HG03575 (cell line): ENCODE measurements at regions not wholly inside any gene's neighbourhood (a gene's known extent, or its start where the extent isn't known, plus 50 kb on each side); places are given as distances from the start of the nearest gene placed in this dataset.

Experiments
- ATAC-seq: cut with Tn5 transposase; IDR thresholded peaks from one replicate; pipeline ENCODE4 v1.9.1; 2021; ENCODE audit not compliant: unreplicated experiment, insufficient number of reproducible peaks, low FRiP score; ENCODE audit errors: extremely low read depth

DNA sequence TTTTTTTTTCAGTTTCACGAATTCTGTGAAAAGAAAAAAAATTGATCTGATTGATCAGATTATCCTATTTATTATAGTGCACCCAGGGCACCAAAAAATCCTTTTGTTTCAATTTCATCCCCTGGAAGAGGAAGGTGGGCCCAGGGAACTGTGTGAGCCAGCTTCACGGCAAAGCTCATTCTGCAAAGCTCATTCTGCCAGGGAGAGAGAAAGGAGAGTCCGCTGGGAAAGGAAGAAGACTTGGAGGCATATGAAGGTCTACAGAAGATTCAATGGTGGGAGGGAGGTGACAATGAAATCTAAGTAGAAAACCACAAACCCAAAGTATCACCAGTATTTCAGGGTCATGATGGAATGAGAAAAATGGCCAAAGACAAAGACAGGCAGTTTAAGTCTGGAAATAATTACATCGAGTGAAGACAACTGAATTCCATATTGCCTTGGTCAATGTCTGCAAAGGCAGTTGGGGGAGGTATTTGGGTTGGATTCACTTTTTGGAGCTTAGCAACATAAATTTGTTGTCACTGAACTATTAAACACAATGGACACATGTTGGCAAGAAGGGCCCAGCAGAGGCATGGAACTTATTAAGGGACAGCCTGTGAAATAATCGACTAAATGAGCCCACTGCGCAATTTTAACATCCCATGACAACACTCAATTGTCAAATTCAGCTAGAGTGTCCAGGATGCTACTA, 587.8 kb upstream of the MKI67 start:
- ATAC-seq: no peak

DNA sequence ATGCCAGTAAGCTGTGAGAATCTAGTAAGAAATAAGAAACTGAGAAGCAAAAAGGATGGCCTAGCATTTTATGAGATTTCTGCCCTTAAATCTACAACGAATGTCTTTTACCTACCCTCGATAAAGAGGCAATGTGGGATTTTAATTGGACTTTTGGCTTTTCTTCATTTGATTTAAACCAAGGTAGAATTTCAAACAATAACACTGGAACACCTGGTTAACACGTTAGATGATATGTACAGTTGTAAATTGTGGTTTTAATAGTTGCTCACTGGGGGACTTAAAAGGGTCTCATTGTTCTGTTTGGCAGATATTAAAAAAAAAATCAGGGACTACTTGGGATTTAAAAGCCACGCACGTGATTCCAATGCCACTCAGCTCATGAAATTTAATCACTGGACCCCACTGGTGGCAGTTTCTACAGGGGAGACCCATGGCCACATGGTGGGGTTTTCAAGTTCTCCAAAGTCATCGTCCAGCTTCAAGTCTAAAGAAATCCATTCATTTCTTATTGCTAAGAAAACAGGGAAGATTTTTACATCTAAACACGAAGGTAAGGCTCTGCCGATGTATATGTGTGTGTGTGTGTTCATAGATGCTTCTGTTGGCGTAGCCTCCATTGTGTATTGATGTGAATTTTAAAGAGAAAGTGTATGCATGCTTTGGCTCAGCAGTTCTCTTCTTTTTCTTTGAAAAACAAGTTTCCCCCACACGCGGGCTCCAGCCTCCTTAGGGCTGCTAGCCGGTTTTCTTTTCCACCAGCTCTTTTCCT, 588.6 kb upstream of the MKI67 start:
- no peak for ATAC-seq

DNA sequence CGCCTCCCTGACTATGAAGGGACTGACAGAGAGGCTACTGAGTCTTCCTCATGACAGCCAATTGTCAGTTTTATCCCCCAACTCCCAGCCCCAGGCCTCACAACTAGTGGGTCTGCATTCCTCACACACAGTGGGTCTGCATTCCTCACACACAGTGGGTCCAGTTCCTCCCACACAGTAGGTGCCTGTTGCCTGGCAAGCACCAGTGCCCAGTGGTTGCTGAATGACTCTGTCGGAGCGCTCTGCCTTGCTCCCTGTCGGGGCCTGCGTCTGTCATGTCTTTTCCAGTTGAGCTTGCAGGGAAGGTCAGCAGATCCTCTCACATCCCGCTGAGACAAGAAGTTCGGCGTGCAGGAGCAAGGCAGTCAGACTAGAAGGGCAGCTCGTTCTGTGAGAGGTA, 590.0 kb upstream of the MKI67 start:
- no peak for ATAC-seq

DNA sequence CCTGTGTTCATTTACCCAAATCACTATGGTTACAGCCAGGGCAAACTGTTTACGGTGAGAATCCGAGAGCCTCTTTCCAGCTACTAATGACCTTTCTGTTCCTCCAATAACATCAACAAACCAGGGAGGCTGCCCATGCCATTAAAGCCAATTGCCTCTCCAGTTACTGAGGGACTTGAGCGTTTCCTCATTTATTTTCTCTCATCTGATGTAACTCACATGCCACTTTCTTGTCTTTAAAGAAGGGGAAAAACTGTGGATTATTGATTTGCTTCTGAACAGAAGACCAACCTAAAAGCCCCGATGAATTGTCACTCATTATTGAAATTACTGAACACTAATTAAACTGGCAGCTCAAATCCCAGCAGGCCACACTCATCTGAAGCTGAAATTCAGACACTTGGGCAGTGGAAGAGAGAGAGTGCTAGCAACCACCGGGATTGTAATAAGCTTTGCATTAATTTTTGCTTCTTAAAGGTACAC, 595.8 kb upstream of the MKI67 start:
- ATAC-seq: no peak

DNA sequence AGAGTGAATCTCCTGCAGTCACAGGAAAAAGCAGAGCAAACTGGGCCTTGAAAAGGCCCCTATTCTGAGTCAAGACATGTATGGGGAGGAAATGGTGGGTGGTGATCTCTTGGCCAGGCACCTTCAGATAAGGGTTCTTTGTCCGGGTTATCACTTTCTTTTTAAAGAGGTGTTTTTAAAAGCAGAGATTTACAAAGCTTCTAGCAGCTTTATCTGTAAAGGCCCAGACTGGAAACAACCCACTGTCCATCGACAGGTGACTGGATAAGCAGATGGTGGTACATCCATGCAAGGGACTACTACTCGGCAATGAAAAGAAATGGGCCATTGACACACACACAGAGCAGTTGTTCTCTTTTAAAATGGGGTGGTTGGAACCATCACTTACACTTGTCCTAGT, 596.7 kb upstream of the MKI67 start:
- ATAC-seq: no peak

DNA sequence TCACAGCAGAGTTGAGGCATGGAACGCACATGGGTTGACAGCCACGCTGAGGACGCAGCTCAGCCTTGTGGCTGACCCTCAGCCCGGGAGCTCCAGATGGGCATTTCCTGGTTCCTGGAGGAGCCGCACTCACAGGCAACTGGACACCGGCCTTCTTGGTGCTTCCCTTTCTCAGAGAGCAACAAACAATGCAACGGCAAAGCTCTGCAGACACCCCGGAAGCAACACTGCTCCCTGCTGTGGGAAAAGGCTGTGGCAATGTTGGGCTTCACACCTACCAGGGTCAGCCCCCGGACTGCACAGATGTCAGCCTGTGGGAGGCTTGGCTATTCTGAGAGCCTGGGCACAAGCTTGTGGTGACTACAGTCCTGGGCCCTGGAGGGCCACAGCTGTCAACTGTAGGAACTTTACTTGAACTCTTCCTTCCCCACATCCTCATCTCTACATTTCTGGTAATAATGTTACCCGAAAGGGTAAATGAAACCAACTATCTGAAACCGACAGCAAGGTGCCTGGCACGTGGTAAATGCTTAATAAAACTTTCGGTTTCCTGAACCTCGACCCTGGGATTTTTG, 597.5 kb upstream of the MKI67 start:
- no peak for ATAC-seq

DNA sequence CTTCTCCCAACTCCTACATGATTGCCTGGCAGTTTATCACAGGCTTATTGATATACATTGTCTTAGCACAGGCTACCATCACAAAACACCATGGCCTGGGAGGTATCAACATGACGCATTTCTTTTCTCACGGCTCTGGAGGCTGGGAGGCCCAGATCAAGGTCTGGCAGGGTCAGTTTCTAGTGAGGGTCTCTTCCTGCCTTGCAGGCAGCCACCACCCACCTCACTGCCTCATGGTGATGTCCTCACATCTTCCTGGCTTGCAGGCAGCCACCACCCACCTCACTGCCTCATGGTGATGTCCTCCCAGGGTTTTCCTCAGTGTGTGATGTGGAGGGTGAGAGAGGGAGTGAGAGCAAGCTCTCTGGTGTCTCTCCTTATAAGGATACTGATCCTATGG, 599.3 kb upstream of the MKI67 start:
- no peak for ATAC-seq

DNA sequence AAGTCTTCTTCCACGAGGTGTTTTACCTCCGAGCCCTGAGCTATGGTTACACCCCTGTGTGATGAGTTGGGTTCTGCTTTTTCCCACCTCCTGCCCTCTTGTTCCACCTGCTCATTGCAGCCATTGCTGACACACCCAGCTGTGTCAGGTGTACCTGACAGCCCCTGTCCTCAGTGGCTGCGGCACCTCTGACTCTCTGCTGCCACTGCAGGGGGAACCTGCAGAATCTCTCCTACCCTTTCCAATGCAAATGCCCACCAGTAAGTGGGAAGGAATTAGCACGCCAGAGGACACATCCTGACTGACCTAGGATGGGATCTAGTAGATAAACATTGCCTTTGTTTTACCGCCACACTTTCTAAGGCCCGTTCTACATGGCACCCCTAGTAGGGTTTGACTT, 600.9 kb upstream of the MKI67 start:
- ATAC-seq: no peak

DNA sequence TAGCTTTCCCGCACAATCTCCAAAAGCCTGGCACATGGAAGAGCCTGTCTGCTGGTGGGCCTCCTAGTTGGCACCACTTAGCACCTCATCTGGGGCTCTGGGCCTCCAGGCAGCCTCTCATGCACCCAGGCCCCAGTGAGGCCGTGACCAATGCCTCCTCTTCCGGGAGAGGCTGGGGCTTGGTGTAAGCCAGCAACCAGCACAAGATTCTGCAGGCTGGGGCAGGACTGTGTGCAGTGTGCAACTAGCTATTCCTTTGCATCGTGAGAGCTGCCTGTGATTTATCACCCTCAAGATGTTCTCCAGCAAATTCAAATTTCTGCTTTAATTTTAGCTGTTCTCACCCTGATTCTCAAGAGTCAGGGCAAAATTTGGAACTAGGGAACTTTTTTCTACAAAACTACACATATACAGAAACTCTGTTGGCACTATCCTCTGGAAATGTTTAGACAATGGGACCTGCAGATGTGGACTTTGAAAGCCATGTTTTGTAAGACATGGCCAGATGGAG, 603.7 kb upstream of the MKI67 start:
- ATAC-seq: no peak

DNA sequence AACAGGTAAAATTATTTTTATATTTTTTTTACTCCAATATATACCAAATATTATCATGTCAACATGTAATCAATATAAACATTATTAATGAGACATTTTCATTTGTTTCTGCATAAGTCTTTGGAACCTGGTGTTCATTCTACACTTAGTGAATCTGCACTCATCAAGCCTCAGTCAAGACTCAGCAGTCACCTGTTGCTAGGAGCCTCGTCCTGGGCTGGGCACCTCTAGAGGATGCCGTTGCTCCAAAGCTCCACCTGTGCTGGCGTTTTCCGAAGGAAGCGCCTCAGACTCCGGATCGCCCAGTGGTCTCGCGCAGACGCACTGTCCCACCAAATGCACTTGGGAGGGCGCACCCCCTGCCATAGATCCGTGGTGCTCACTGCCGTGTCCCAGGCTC, 604.7 kb upstream of the MKI67 start:
- no peak for ATAC-seq

DNA sequence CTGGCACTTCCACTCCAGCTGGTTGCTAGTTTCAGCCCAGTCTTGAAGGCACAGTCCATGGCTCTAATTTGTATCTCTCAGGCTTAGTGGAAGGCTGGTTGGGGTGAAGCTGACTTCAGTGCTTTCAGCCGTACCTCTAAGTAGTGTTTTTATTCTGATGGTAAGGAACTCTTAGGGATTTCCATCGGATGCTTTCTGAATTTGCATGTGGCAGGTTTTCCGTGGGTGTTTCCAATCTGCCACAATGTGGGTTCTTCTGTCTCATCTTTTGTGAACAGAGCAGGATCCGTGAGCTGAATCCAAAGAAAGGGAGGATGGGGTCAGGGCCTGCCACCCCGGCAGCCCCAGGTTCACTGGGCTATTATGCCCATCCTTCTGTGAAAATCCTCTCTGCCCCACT, 607.9 kb upstream of the MKI67 start:
- ATAC-seq: no peak

DNA sequence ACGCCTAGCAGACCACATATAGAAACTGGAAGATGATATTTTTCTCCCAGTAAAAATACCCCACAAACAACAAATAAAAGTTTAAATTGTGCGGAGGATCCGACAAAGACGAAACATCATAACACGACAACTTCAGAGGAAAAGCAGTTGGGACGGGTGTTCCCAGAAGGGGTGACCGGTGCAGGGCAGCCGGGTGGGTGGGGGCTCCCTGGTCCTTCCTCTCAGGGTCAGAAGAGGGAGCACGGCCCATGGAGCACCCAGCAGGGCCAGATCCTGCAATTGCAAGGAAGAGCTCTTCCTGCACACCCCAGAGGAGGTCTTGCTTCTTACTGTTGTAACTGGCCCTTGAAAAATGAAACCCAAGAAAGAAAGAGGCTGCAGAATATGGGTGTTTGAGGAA, 608.5 kb upstream of the MKI67 start:
- ATAC-seq: no peak

DNA sequence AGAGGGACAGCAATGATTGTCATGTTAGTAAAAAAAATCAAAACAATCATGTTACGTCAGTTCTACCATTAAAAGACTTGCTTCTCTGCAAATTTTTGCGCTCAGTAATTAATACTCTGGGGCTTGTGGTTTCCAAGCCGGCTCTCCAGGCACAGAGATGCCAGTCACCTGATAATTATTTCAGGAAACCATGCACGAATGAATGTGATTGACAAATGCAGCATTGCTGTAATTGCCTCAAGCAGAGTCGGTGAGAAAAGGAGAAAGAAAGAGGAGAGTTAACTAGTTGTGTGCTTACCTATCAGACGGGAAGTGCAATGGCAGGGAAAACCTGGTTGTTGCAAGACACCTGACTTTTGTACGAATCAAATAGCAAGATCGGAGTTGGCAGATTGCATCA, 609.8 kb upstream of the MKI67 start:
- ATAC-seq: no peak

DNA sequence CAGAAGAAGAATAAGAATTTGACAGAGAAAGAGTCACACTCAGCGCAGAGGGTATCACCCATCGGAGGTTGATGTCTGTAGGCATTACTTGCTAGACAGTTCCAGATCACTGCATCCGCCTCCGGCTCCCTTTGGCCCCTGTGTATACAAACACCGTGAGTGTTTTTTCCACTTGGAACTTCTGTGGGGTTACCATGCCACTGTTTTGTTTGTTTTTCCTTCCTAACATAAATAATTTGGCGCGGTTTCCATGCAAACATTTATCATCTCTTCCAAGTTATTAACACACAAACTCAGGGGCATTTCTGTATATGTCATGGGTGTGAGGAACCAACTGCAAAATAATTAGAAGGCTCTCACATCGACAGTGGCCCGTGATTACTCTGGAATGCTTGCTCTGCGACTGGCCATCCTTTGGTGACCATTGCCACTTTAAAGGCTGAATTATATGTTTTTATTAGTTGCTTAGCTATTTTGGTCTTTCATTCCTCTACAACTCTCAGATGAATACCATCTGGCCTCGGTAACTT, 612.2 kb upstream of the MKI67 start:
- no peak for ATAC-seq

DNA sequence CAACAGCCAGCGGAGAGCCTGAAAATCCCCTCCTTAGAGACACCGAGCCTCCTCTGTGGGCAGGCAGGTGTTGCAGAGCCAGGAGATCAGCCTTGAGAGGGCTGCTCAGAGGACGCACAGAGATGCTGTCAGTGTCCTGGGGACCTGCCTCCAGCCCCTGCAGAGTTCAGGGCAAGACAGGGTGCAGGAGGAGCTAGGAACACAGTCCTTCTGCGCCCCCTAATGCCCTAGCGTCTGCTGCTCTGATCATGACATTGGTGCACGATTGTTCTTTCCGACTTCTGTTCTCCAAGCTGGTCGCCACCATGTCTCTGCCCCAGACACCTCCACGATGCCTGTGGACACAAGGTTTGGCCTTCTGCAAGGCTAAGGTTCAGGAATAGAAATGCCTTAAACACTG, 613.7 kb upstream of the MKI67 start:
- no peak for ATAC-seq

DNA sequence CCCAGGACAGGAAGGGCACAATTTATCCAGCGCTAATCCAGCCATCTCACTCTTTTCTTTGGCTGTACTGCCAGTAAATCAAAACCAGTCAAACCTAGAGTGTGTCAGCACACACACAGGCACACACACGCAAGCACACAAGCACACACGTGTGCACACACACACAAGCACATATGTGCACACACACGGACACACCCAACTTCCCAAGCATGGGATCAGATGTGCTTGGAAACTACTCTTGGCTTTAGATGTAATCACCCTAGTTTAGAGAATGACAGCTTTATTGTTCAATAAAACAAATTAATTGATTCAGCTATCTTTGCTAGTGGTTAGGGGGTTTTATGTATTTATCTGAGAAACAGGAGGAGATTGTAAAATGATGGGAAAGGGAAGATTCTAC, 615.0 kb upstream of the MKI67 start:
- no peak for ATAC-seq

DNA sequence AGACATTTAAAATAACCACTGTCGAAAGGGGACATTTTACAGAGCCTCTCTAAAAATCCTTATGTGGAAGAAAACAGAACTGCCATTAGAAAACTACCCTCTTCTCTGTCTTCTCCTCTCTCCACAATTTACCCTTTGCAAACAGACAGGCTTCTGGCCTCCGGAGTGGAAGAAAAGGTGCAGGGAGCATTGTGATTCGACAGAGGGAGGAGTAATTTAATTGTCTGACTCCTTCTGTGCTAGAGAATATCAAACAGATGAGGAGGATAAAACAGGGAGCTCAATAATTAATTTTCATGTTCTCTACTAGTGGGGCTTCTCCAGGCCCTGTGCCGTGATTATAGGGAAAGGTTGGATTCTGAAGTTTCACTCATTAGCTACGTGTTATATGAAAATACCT, 615.5 kb upstream of the MKI67 start:
- no peak for ATAC-seq

DNA sequence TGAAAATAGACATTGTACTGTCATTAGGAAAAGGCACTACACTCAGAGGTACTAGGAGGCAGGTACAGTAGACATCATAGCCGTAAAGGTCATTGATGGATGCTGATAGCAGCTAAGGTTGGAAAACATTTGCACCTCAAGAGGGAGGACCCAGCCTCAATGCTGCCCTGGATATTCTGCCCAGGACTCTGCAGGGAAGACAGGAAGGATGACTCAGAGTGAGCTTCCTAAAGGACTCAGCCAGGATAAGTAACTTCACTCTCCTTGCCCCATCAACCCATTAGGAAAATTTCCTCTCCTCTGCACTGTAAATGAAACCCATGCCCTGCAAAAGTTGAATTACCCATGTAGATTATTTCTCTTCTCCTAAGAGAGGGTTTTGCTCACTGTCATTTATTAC, 617.9 kb upstream of the MKI67 start:
- no peak for ATAC-seq

DNA sequence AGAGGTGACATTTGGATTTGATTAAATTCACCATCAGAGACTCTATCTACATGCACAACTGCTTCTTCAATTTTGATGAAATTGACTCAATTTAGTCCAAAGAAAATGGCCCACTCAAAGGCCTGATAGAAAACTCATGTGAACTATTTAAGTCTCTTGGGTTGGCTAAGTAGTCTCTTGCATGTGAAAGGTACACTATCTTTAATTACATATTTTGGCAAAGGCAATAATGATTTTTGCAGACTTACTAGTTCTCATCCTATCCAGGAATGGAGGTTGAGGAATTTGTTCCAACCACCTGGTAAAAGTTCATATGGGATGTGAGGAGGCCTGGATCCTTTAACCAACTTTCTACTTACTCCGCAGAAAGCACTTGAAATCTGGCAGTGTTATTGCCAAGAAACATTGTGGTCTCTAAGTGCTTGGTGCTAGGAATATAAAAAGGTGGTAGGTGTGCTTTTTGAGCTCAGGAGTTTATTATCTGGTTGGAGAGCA, 618.6 kb upstream of the MKI67 start:
- ATAC-seq: no peak
